HG02610 (cell line): ENCODE measurements at regions not wholly inside any gene's neighbourhood (a gene's known extent, or its start where the extent isn't known, plus 50 kb on each side); places are given as distances from the start of the nearest gene placed in this dataset.

Experiments used
- ATAC-seq: cut with Tn5 transposase; IDR thresholded peaks from one replicate; pipeline ENCODE4 v1.9.1; 2021; ENCODE audit warnings: mild to moderate bottlenecking, moderate library complexity; ENCODE audit not compliant: unreplicated experiment

GRCh38 chr6:747921-748320, 55.0 kb upstream of the EXOC2 start:
- no peak for ATAC-seq

GRCh38 chr6:747028-747427, 54.1 kb upstream of the EXOC2 start:
- ATAC-seq: no peak

DNA sequence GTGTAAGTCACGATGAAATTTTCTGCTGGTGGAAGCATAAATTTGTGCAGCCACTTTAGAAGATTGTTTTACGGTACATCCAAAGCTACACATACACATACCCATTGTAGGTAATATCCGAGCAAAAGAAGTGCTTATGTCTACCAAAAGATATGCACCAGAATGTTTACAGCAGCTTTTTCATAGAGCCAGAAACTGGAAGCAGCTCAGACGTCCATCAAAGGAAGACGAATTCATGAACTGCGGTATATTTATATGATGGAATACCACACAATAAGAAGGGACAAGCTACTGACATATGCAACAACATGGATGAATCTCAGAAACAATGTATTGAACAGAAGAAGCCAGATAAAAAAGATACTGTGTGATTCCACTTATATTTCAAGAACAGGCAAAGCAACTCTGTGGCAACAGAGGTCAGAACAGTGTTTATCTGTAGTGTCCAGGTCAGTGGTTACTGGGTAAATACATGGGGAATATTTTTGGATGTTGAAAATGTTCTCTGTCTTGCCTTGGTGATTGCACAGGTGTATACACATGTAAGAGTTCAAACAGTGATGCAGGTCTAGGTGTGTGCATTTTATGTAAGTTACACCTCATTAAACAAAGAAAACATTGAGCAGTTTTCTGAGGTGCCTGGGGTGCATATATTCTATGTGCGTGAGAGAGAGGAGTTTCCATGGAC, 51.9 kb upstream of the EXOC2 start:
- no peak for ATAC-seq

GRCh38 chr6:743320-744096, 50.6 kb upstream of the EXOC2 start:
- no peak for ATAC-seq
